NCI-H146 treated with DMSO at 0.1 percent for 48 hours (cell line): ENCODE measurements at regions not wholly inside any gene's neighbourhood (a gene's known extent, or its start where the extent isn't known, plus 50 kb on each side); places are given as distances from the start of the nearest gene placed in this dataset.
"Not testable (repeated sequence)": the region's sequence is repeated elsewhere in the genome, so short reads cannot be mapped to it uniquely, and the experiment has no call there.

Source experiments
- DNase-seq: peaks from one replicate; lab custom pipeline; 2025; ENCODE audit not compliant: unreplicated experiment; lab: John Stamatoyannopoulos, UW

GRCh38 chr18:59038295-59039039 lies 101.2 kb upstream of the SEC11C start:
- no peak for DNase-seq

- not testable (repeated sequence) for DNase-seq
Measured at GRCh38 chr18:59039040-59039320, 100.7 kb upstream of the SEC11C start.

- no peak for DNase-seq
Measured at GRCh38 chr18:59039449-59039848, 100.2 kb upstream of the SEC11C start.

GRCh38 chr18:59040770-59041148 lies 98.9 kb upstream of the SEC11C start:
- no peak for DNase-seq

- DNase-seq: no peak
Measured at GRCh38 chr18:59041296-59041695, 98.4 kb upstream of the SEC11C start.

GRCh38 chr18:59041819-59042815 lies 97.6 kb upstream of the SEC11C start:
- DNase-seq: no peak

- no peak for DNase-seq
Measured at GRCh38 chr18:59044855-59045254, 94.8 kb upstream of the SEC11C start.

GRCh38 chr18:59047321-59048047 lies 92.2 kb upstream of the SEC11C start:
- no peak for DNase-seq

- no peak for DNase-seq
Measured at GRCh38 chr18:59048048-59048363, 91.7 kb upstream of the SEC11C start.

- no peak for DNase-seq
Measured at GRCh38 chr18:59048378-59048777, 91.3 kb upstream of the SEC11C start.

- DNase-seq: no peak
Measured at GRCh38 chr18:59049721-59050660, 89.7 kb upstream of the SEC11C start.

- no peak for DNase-seq
Measured at GRCh38 chr18:59050661-59051057, 89.0 kb upstream of the SEC11C start.

- DNase-seq: no peak
Measured at GRCh38 chr18:59051470-59052165, 88.1 kb upstream of the SEC11C start.

GRCh38 chr18:59052965-59053820 lies 86.5 kb upstream of the SEC11C start:
- DNase-seq: no peak

- DNase-seq: no peak
Measured at GRCh38 chr18:59054496-59055287, 85.0 kb upstream of the SEC11C start.

- no peak for DNase-seq
Measured at GRCh38 chr18:59055345-59056032, 84.2 kb upstream of the SEC11C start.

GRCh38 chr18:59056706-59057492 lies 82.8 kb upstream of the SEC11C start:
- DNase-seq: no peak
